ENCODE measurements at regions not wholly inside any gene's neighbourhood (a gene's known extent, or its start where the extent isn't known, plus 50 kb on each side); places are given as distances from the start of the nearest gene placed in this dataset.

GRCh38 chr2:19607931-19608771, 249.7 kb upstream of the OSR1 start:
- no peak for DNase-seq (ENCODE audit: low spot score)

- no peak for DNase-seq (ENCODE audit: low spot score)
Observed at GRCh38 chr2:19607400-19607799, 249.0 kb upstream of the OSR1 start.

GRCh38 chr2:19600982-19601381, 242.6 kb upstream of the OSR1 start:
- no peak for DNase-seq (ENCODE audit: low spot score)

GRCh38 chr2:19600506-19600905, 242.1 kb upstream of the OSR1 start:
- no peak for DNase-seq (ENCODE audit: low spot score)

GRCh38 chr2:19598971-19599370, 240.5 kb upstream of the OSR1 start:
- no peak for DNase-seq (ENCODE audit: low spot score)

GRCh38 chr2:19592197-19592596, 233.8 kb upstream of the OSR1 start:
- no peak for DNase-seq (ENCODE audit: low spot score)

- no peak for DNase-seq (ENCODE audit: low spot score)
Observed at GRCh38 chr2:19589791-19590190, 231.4 kb upstream of the OSR1 start.

GRCh38 chr2:19580830-19581229, 222.4 kb upstream of the OSR1 start:
- no peak for DNase-seq (ENCODE audit: low spot score)

- no peak for DNase-seq (ENCODE audit: low spot score)
Observed at GRCh38 chr2:19580264-19580663, 221.8 kb upstream of the OSR1 start.

- no peak for DNase-seq (ENCODE audit: low spot score)
Observed at GRCh38 chr2:19579461-19579860, 221.0 kb upstream of the OSR1 start.

- DNase-seq (ENCODE audit: low spot score), result no peak
Observed at GRCh38 chr2:19577723-19578122, 219.3 kb upstream of the OSR1 start.

GRCh38 chr2:19576411-19576810, 218.0 kb upstream of the OSR1 start:
- no peak for DNase-seq (ENCODE audit: low spot score)

GRCh38 chr2:19575641-19576040, 217.2 kb upstream of the OSR1 start:
- no peak for DNase-seq (ENCODE audit: low spot score)

GRCh38 chr2:19574778-19575260, 216.4 kb upstream of the OSR1 start:
- DNase-seq (ENCODE audit: low spot score), result no peak

GRCh38 chr2:19573784-19574183, 215.4 kb upstream of the OSR1 start:
- no peak for DNase-seq (ENCODE audit: low spot score)

- no peak for DNase-seq (ENCODE audit: low spot score)
Observed at GRCh38 chr2:19571773-19572172, 213.3 kb upstream of the OSR1 start.

GRCh38 chr2:19569300-19569791, 210.9 kb upstream of the OSR1 start:
- DNase-seq (ENCODE audit: low spot score), result no peak

- no peak for DNase-seq (ENCODE audit: low spot score)
Observed at GRCh38 chr2:19568809-19569208, 210.4 kb upstream of the OSR1 start.

- DNase-seq (ENCODE audit: low spot score), result no peak
Observed at GRCh38 chr2:19560785-19561184, 202.4 kb upstream of the OSR1 start.

GRCh38 chr2:19559596-19560240, 201.3 kb upstream of the OSR1 start:
- DNase-seq (ENCODE audit: low spot score), result no peak

- no peak for DNase-seq (ENCODE audit: low spot score)
Observed at GRCh38 chr2:19556648-19557047, 198.2 kb upstream of the OSR1 start.

GRCh38 chr2:19554520-19554919, 196.1 kb upstream of the OSR1 start:
- no peak for DNase-seq (ENCODE audit: low spot score)

- DNase-seq (ENCODE audit: low spot score), result no peak
Observed at GRCh38 chr2:19552270-19552669, 193.8 kb upstream of the OSR1 start.
